Endothelial cell of hepatic sinusoid (primary cell): ENCODE measurements at regions not wholly inside any gene's neighbourhood (a gene's known extent, or its start where the extent isn't known, plus 50 kb on each side); places are given as distances from the start of the nearest gene placed in this dataset.

Experiments
- in situ Hi-C: cut with HindIII; loops from 2 replicates; pipeline ENCODE4 v1.10.0; 2017; ENCODE audit warnings: low sequenced_read_pairs

GRCh38 chr2:139214801-139215200, 434.6 kb upstream of the NXPH2 start:
- in situ Hi-C loops, result no loop called here

GRCh38 chr2:139209586-139209985, 429.4 kb upstream of the NXPH2 start:
- in situ Hi-C loops, result no loop called here

- in situ Hi-C loops, result no loop called here
These were observed 421.3 kb upstream of the NXPH2 start for GRCh38 chr2:139201516-139201915.

GRCh38 chr2:139196754-139197153, 416.6 kb upstream of the NXPH2 start:
- in situ Hi-C loops, result no loop called here

GRCh38 chr2:139194546-139194945, 414.4 kb upstream of the NXPH2 start:
- in situ Hi-C loops, result no loop called here

GRCh38 chr2:139177041-139177440, 396.9 kb upstream of the NXPH2 start:
- in situ Hi-C loops, result no loop called here

GRCh38 chr2:139175510-139175909, 395.3 kb upstream of the NXPH2 start:
- in situ Hi-C loops, result no loop called here

GRCh38 chr2:139170406-139170805, 390.2 kb upstream of the NXPH2 start:
- in situ Hi-C loops, result no loop called here

- in situ Hi-C loops, result no loop called here
These were observed 385.4 kb upstream of the NXPH2 start for GRCh38 chr2:139165601-139166000.

GRCh38 chr2:139165041-139165440, 384.9 kb upstream of the NXPH2 start:
- in situ Hi-C loops, result no loop called here

GRCh38 chr2:139162957-139163356, 382.8 kb upstream of the NXPH2 start:
- in situ Hi-C loops, result no loop called here

- in situ Hi-C loops, result no loop called here
These were observed 382.3 kb upstream of the NXPH2 start for GRCh38 chr2:139162456-139162855.

GRCh38 chr2:139160836-139161235, 380.6 kb upstream of the NXPH2 start:
- in situ Hi-C loops, result no loop called here

GRCh38 chr2:139159177-139159576, 379.0 kb upstream of the NXPH2 start:
- in situ Hi-C loops, result no loop called here

GRCh38 chr2:139156730-139157129, 376.5 kb upstream of the NXPH2 start:
- in situ Hi-C loops, result no loop called here

- in situ Hi-C loops, result no loop called here
These were observed 375.8 kb upstream of the NXPH2 start for GRCh38 chr2:139155991-139156390.

- in situ Hi-C loops, result no loop called here
These were observed 362.2 kb upstream of the NXPH2 start for GRCh38 chr2:139142252-139142880.

- in situ Hi-C loops, result no loop called here
These were observed 344.1 kb upstream of the NXPH2 start for GRCh38 chr2:139124271-139124670.

GRCh38 chr2:139123795-139124194, 343.6 kb upstream of the NXPH2 start:
- in situ Hi-C loops, result no loop called here

GRCh38 chr2:139122711-139123158, 342.5 kb upstream of the NXPH2 start:
- in situ Hi-C loops, result no loop called here

- in situ Hi-C loops, result no loop called here
These were observed 319.5 kb upstream of the NXPH2 start for GRCh38 chr2:139099721-139100120.

- in situ Hi-C loops, result no loop called here
These were observed 318.8 kb upstream of the NXPH2 start for GRCh38 chr2:139098961-139099360.

GRCh38 chr2:139083121-139083520, 302.9 kb upstream of the NXPH2 start:
- in situ Hi-C loops, result no loop called here
